ENCODE measurements at regions not wholly inside any gene's neighbourhood (a gene's known extent, or its start where the extent isn't known, plus 50 kb on each side); places are given as distances from the start of the nearest gene placed in this dataset.

GRCh38 chr7:12131122-12131521 is 80.0 kb upstream of the TMEM106B start:
- H2AFZ ChIP-seq (ENCODE audit: low read length), result no peak overlapping the region
- H2BK12ac ChIP-seq (ENCODE audit: insufficient read length, low read depth, low read length), result no peak overlapping the region
- H3T11ph ChIP-seq (ENCODE audit: low read length), result no peak overlapping the region
- H3K9ac ChIP-seq (ENCODE audit: extremely low read depth, insufficient read length, low read length), result no peak overlapping the region
- TF ChIP-seq CTCF (conservative IDR thresholded peaks at IDR 0.05), result no peak
- no peak overlapping the region for H3K56ac ChIP-seq (ENCODE audit: insufficient read length, low read depth, low read length)
- no peak overlapping the region for H3K14ac ChIP-seq (ENCODE audit: insufficient read depth, low read length)
- no peak overlapping the region for H3K23ac ChIP-seq (ENCODE audit: insufficient read length, low read depth, low read length)
- no peak overlapping the region for H3K4me2 ChIP-seq (ENCODE audit: insufficient read depth, insufficient read length, low read length)
- no peak overlapping the region for H2AK5ac ChIP-seq (ENCODE audit: insufficient read length, low read length)
- no peak overlapping the region for H2BK120ac ChIP-seq (ENCODE audit: low read depth, low read length, poor library complexity, severe bottlenecking)
- no peak overlapping the region for H2BK5ac ChIP-seq (ENCODE audit: insufficient read length, low read length)
- H4K91ac ChIP-seq (ENCODE audit: insufficient read length, low read depth, low read length), result no peak overlapping the region
- H3K9me3 Mint-ChIP-seq, result peaks cover 0 to 4% of the 10 kb centered on the region in 2 experiments; a peak in 2 of 5 replicates
- no peak overlapping the region for H2BK15ac ChIP-seq (ENCODE audit: low read depth, low read length)
- H4K8ac ChIP-seq (replicated peaks; ENCODE audit: insufficient read length, low read depth, low read length), result no peak overlapping the region
- no peaks in the 10 kb centered on the region for H3K23me2 ChIP-seq (ENCODE audit: insufficient read length, low read depth, low read length, poor library complexity, severe bottlenecking)
- no peaks in the 10 kb centered on the region for H4K20me1 ChIP-seq (ENCODE audit: control insufficient read depth, insufficient read depth, insufficient read length)
- H3K4me1 Mint-ChIP-seq, result peaks cover 0 to 2% of the 10 kb centered on the region in 2 experiments; a peak in 1 of 4 replicates
- H3K18ac ChIP-seq (ENCODE audit: insufficient read length, low read depth, low read length), result no peak overlapping the region
- H2BK20ac ChIP-seq (ENCODE audit: low read depth, low read length, poor library complexity, severe bottlenecking), result no peak overlapping the region
- no peaks in the 10 kb centered on the region for H3K27me3 Mint-ChIP-seq (ENCODE audit: low read depth)
- no peak overlapping the region for H3K27ac ChIP-seq (ENCODE audit: insufficient read length, low read depth, low read length)
- no peaks in the 10 kb centered on the region for H3K79me2 ChIP-seq (ENCODE audit: insufficient read depth, low read length)
- no peaks in the 10 kb centered on the region for H3K4me1 ChIP-seq (ENCODE audit: insufficient read depth, low read length)
- H3K4ac ChIP-seq (ENCODE audit: low read depth, low read length), result no peak overlapping the region
- DNase-seq, result no peak
- no peak overlapping the region; a peak in 1 of 7 replicates for H3K27ac Mint-ChIP-seq
- H3K36me3 Mint-ChIP-seq (ENCODE audit: insufficient read depth in 1 of 3, low read depth in 3 of 3), result peaks cover 0 to 7% (median 0%) of the 10 kb centered on the region in 3 experiments; a peak in 3 of 7 replicates
- no peak overlapping the region for H3K4me3 Mint-ChIP-seq
- no peaks in the 10 kb centered on the region for H3K9me3 ChIP-seq (ENCODE audit: control insufficient read depth, low read depth, low read length)
- H3K79me1 ChIP-seq (ENCODE audit: insufficient read depth, low read depth, low read length, poor library complexity, severe bottlenecking), result no peaks in the 10 kb centered on the region
- H3K27me3 ChIP-seq (ENCODE audit: insufficient read depth, low read length), result no peaks in the 10 kb centered on the region
- H4K5ac ChIP-seq (ENCODE audit: insufficient read length, low read depth, low read length), result no peak overlapping the region

All from H9 (cell line).